ENCODE measurements at regions not wholly inside any gene's neighbourhood (a gene's known extent, or its start where the extent isn't known, plus 50 kb on each side); places are given as distances from the start of the nearest gene placed in this dataset.
"Not testable (repeated sequence)": the region's sequence is repeated elsewhere in the genome, so short reads cannot be mapped to it uniquely, and the experiment has no call there.

DNA sequence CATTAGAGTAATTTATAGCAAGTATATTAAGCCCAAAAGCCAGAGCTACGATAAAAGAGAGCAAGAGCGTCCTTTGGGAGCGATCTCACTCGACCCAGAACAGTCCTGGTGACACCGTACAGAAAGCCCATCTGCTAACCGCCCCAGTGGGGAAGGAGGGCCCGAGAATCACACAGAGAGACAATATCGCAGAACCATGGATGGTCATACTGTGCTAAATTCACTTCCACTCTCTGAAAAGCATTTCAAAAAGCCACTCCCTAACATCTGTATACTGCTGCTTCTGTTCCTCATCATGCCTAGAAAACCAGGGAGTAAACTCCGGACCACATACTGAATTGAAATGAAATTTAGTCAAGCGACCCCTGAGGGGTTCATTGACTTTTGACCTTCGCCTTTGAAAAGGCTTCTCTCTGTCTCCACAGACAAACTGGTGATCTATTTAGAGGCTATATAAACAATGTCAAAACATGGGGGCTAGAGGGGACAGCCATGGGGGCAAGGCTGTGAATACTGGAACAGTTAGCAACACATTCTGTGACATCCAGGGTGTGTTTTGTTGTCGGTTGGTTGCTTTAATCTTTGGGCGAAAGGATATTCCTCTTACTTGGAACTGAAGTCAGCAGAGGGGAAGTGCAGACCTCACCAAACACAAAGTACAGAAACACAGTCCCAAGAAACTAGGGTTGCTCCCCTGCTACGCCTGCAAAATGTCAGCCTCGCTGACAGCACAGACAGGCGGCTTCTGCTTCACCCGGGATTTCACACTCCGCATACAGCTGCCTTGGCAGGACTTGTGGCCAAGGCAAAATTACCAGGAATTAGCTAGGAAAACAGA, 129.0 kb upstream of the RASGEF1B start:
- DNase-seq (ENCODE audit: low read depth), result no peak

DNA sequence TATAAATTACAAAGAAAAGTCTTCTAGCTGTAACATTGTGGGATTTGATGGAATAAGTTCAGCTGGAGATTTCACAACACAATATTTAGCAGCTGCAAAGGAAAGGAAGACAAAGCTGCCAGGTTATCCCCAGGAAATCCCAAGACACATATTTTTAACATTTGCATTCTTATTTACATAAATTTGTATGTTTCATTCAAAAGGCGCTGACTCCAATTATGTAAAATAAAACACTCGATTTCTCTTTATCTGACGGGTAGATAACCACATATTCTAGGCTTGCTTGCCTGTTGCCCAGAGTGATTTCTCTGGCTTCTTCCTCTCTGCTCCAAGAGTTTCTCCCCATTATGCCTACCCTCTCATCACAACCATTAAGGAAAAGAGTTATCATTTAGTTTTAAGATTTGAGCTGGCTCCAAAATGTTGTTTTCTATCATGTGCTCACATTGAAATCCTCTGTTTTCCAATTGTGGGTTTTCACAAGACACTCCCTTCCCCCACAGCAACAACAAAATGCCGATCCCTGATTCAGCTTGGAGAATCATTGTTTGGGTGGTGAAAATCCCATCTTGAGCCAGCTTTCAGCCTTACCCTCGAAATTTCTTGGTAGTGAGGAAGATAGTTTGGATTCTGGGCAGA, 128.2 kb upstream of the RASGEF1B start:
- no peak for DNase-seq (ENCODE audit: low read depth)

DNA sequence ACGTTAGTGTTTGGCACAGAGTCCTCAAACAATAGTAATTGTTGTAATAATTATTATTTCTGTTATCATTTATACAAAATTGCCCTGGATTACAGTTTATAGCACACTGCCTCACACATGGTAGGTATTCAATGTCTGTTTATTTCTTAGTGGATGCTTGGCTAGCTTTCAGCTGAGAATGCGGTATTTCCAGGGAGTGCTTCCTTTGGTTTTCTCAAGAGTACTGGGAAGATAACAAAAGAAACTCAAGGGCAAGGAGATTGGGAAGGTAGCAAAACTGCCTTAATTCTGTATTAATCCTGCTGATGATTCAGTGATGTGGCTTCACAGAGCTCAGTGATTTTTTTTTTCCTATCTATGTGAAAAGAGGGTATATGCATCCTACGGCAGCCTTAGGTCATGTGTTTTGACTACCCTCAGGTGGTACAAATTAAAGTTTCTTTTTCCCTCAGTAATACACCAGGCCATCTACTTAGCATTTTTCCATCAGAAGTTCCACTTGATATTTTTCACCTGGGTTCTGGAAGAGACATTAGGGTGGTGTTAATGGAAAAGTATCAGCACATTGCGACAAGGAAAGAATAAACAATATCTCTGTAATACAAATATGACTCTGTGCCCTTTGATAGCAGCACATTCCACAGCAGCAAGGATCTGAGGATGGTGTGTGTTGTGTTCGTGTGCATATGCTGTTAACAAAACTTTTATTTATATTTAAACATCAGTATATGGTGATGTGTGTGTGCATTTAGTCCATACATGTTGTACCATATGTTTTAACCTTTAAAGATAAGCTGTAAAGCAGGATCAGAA, 124.3 kb upstream of the RASGEF1B start:
- DNase-seq (ENCODE audit: low read depth), result no peak

DNA sequence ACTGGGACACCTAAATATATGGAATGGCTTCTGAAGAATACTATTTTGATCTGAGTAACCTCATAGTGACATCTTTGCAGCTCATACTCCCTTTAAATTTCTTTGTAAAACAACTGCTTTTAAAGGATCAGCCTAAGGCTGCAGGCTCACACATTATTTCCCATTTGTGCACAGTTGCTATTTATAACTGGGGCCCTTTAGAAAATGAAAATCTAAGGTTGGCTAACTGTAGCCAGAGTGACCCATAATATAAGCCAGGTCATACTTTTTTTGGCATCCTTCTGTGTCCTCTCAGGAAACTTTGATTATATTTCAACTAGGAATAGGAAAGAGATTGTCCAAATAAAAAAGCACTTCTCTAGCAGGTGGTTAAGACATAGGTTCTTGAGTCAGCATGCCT, 123.6 kb upstream of the RASGEF1B start:
- no peak for DNase-seq (ENCODE audit: low read depth)

DNA sequence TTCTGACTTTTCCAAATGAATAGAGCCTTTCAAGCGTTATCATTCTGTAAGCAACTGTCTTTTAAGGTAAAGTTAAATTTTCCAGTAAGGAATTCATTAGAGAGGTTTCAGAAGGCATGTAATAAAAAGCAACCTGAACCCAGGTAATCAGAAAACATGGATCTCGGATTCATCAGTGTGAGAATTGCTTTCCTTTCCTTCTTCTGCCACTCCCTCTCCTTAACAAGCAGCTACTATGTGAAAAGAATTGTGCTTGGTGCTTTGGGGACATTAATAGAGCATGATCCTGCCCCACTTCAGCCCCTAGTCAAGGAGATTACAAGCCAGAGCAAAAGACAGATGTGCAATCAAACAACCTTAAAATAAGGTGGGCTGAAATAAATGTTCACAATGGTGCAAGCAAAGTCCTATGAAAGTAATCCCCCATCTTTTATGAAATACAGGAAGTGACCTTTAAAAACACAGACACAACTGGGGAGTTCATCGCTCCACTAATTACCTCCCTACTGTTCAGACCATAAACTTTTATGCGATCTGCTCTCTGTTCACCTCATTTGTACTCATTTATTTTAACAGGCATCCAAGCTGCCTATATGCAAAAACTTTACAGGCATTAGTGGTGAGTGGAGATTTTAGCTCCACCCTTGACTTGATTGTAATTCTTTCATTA, 122.9 kb upstream of the RASGEF1B start:
- peak; percentile 45 for DNase-seq (ENCODE audit: low read depth)

DNA sequence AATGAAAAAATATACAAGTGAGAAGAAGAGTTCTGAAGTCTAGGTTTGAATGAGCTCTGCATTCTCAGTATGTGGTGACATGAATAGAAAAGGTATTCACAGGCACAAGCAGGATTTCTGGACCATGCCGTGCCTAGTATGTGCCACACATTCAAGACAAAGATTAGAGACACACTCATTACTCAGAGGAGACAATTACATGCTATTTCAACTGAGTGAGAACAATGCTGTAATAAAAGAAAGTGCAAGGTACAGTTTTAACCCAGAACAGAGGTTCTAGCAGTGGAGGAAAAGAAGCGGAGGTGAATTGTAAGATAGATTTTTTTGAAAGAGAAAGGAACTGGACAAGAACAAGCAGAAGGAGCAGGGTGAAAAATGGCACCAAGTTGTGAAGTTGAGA, 121.0 kb upstream of the RASGEF1B start:
- DNase-seq (ENCODE audit: low read depth), result no peak

DNA sequence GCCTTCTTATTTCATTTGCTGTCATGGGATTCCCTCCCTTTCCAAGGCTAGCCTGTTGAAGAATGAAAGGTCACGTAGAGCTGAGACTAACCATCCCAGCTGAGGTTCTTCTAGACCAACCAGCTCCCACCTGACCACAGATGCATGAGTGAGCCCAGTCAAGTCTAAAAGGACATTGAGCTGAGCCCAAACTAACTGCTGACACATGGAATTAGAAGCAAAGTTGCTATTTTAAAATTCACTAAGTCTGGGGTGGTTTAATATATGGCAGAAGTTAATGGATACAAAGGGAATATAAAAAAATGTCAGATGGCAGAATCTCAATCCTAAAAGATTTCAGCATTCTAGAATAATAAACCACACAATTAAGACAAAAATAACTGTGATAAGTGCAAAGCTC, 118.9 kb upstream of the RASGEF1B start:
- no peak for DNase-seq (ENCODE audit: low read depth)

DNA sequence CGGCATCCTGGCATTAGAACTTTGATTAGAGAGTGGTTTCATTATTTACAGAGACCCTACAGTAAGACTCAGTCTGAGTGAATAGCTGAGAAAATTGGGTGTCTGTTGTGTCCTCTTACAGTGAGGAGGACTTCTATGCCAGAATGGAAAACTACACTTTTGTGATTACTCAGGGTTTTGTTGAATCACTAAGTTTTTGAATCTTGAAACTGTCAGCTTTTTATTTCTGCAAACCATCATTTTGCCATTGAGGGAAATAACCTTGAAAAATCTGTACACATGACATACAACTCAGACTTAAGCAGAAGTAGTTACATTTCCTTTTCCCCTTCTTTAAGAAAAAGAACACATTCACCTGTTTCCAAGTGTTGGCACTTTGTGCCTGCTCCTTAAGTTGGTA, 117.6 kb upstream of the RASGEF1B start:
- no peak for DNase-seq (ENCODE audit: low read depth)

DNA sequence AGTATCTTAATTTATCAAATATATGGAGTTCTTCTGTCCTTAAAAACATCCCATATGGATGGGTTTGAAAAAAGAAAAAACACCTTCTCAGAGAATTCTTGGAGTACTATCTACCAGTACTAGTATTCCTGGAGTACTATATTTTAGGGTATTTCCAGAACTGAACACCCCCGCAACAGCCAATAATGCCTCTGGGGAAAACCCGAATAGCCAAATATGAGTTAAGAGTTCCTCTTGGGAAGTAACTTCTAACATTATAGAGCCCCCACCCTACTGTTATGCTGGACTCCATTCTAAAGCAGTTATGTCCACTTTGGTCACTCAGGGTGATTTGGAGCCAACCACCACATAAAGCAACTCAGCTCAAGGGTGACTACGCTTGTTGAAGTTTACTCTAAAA, 115.0 kb upstream of the RASGEF1B start:
- DNase-seq (ENCODE audit: low read depth), result no peak

GRCh38 chr4:81580994-81581374, 109.3 kb upstream of the RASGEF1B start:
- DNase-seq (ENCODE audit: low read depth), result not testable (repeated sequence)

DNA sequence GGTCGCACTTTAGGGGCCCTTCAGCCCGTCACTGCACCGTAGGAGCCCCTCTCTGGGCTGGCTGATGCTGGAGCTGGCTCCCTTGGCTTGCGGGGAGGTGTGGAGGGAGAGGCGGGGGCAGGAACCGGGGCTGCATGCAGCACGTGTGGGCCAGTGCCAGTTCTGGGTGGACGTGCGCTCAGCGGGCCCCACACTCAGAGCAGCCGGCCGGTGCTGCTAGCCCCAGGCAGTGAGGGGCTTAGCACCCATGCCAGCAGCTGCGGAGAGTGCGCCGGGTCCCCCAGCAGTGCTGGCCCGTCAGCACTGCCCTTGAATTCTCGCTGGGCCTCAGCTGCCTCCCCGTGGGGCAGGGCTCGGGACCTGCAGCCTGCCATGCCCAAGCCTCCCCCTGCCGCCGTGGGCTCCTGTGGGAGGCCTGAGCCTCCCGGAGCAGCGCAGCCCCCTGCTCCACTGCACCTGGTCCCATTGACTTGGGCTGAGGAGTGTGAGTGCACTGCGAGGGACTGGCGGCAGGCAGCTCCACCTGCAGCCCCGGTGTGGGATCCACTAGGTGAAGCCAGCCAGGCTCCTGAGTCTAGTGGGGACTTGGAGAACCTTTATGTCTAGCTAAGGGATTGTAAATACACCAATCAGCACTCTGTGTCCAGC, 108.8 kb upstream of the RASGEF1B start:
- no peak for DNase-seq (ENCODE audit: low read depth)

DNA sequence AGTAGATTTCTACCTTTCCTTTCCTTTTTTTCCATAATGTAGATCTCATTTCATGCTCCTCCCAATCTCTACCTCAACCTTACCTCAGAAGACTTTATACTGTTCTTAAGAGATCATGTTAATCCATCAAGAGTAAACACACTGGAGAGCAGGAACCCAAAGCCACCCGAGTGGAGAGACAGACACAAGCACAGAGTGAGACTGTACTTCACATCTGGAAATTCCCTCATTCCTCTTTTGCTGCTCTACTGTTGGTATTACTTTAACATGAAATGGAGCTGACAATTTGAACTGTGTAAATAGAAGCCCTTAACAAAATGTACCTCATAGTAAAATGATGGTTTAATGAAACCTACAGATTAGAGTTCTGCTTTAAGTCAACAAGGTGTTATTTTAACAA, 105.7 kb upstream of the RASGEF1B start:
- peak; percentile 3 for DNase-seq (ENCODE audit: low read depth)

- DNase-seq (ENCODE audit: low read depth), result no peak
Observed at GRCh38 chr4:81574991-81575390, 103.3 kb upstream of the RASGEF1B start.

- no peak for DNase-seq (ENCODE audit: low read depth)
Observed at GRCh38 chr4:81573840-81574239, 102.1 kb upstream of the RASGEF1B start.

DNA sequence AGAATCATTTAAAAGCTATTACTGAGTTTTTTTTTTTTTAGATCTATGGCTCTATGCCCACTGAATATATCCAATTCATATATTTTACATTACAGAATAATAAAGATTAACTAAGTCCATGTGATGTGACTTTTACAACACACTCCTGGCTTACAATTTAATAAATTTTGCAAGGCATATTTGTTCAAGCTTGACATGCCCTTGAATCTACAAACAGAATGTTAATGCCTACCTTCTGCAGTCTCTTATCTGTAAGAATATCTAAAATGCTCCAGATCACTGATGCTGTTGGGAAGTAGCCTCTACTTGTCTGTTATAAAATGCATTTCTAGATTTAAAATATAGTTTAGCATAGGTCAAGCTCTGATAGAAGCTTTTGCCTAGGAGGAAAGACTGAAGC, 100.7 kb upstream of the RASGEF1B start:
- no peak for DNase-seq (ENCODE audit: low read depth)

GRCh38 chr4:81571105-81571504, 99.4 kb upstream of the RASGEF1B start:
- no peak for DNase-seq (ENCODE audit: low read depth)

- no peak for DNase-seq (ENCODE audit: low read depth)
Observed at GRCh38 chr4:81566161-81566591, 94.5 kb upstream of the RASGEF1B start.

DNA sequence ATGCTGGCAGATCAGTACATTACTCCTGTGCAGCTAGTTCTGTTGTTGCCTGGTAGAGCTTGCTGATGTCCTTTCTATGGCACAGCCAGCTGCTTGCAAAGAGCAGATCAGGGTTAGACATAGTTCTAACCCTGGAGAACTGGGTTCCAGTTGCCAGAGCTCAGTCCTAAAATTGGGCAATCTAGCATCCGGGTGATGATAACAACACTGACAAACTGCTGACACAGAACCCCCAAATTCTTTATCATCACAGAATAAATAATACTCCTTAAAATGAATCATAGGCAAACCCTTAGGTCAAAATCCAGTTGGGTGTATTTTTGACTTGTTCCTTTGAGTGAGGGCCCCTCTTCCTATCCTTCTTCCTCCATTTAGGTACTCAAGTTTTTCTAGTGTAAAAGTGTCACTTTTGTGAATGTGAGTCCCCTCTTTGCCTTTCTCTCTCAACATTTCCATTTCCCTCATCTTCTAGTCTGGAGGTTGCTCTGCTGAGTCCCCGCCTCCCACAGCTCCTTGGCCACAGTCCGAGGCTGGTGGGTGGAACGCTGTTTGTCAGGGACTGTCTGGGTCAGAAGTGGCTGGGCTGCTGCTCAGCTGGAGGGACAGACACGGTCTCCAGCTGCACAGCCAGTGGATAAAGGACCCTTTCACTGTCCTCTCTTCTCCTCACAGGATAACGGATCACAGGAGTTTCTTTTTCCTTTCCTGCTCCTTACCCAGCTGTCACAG, 93.6 kb upstream of the RASGEF1B start:
- DNase-seq (ENCODE audit: low read depth), result peak; percentile 18

GRCh38 chr4:81564025-81564424, 92.3 kb upstream of the RASGEF1B start:
- DNase-seq (ENCODE audit: low read depth), result no peak

- DNase-seq (ENCODE audit: low read depth), result no peak
Observed at GRCh38 chr4:81562093-81562492, 90.4 kb upstream of the RASGEF1B start.

DNA sequence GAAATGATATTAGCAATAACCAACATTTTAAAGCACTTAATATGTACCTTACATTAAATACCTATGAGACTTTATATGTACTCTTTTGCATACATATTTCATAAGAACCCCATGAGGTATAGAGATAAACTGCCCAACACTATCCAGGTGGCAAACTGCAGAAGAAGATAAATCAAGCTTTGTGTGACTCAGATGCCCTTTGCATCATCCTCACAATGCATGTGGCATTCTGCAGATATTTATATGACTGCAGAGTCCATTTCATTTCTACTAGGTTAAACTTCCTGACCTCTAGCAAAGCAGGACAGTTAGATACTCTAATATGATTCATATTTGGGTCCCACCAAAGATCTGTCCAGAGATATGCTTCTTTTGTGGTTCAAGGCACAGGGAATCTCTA, 85.6 kb upstream of the RASGEF1B start:
- no peak for DNase-seq (ENCODE audit: low read depth)
